Gastroesophageal sphincter (tissue), 4 donors: ENCODE measurements at regions not wholly inside any gene's neighbourhood (a gene's known extent, or its start where the extent isn't known, plus 50 kb on each side); places are given as distances from the start of the nearest gene placed in this dataset.
A peak's percentile ranks its signal among the peaks of the same experiment; 100 is the strongest.

ENCODE experiments used
- ATAC-seq: fragments of 150-250 bp; one replicate; pipeline ENCODE4 v1.9.1; 2016; ENCODE audit warnings: mild to moderate bottlenecking, moderate library complexity
- H3K27ac ChIP-seq, 4 donors: fragments of 200-600 bp; sonication (generic) in 3 of 4; 1 replicate in 3 of 4; 2 replicates in 1 of 4; pipeline ENCODE4 v1.5.1; 2016 to 2019
- H3K27me3 ChIP-seq: fragments of 200-600 bp; sonication (generic); one replicate; pipeline ENCODE4 v1.5.1; 2019
- H3K36me3 ChIP-seq, 2 donors: fragments of 200-600 bp; sonication (generic); one replicate each; pipeline ENCODE4 v1.5.1; 2019; ENCODE audit warnings: control low read depth in 1 of 2
- H3K4me1 ChIP-seq, 3 donors: fragments of 200-600 bp; sonication (generic); 1 replicate in 2 of 3; 2 replicates in 1 of 3; pipeline ENCODE4 v1.5.1; 2016 to 2019; ENCODE audit warnings: control low read depth in 2 of 3
- H3K4me3 ChIP-seq, 2 donors: fragments of 200-600 bp; sonication (generic); one replicate each; pipeline ENCODE4 v1.5.1; 2019; ENCODE audit warnings: mild to moderate bottlenecking in 1 of 2, moderate library complexity in 1 of 2
- H3K9me3 ChIP-seq, 3 donors: fragments of 200-600 bp; sonication (generic); one replicate each; pipeline ENCODE4 v1.5.1; 2017 to 2019; ENCODE audit warnings: control low read depth in 2 of 3
- EP300 ChIP-seq: sonication (generic); formaldehyde crosslinking; IDR thresholded peaks from one replicate; pipeline ENCODE4 v1.6.1; 2017; ENCODE audit warnings: antibody characterized with exemption, mild to moderate bottlenecking
- POLR2A ChIP-seq, 2 donors: fragments of 450-650 bp; IDR thresholded peaks; one replicate each; pipeline ENCODE4 v1.6.1; 2017; ENCODE audit warnings: antibody characterized with exemption in 2 of 2, mild to moderate bottlenecking in 2 of 2, moderate library complexity in 1 of 2
- POLR2AphosphoS5 ChIP-seq: sonication (generic); formaldehyde crosslinking; IDR thresholded peaks from one replicate; pipeline ENCODE4 v1.6.1; 2017; ENCODE audit warnings: antibody characterized with exemption
- WGBS, 2 donors: methylation state at CpG; one replicate each; pipeline ENCODE4 v1.1.5; 2018; ENCODE audit warnings: low coverage in 1 of 2; 5-methylcytosine and 5-hydroxymethylcytosine counted together
- TF ChIP-seq, protein P1 (sequence below), 4 experiments: fragments of 200-600 bp in 2 of 4; fragments of 450-650 bp in 2 of 4; sonication (generic) in 1 of 4; IDR thresholded peaks; one replicate each; pipeline ENCODE4 v1.5.1; 2017 to 2019; ENCODE audit warnings: antibody characterized with exemption in 4 of 4, mild to moderate bottlenecking in 2 of 4, moderate library complexity in 2 of 4

DNA sequence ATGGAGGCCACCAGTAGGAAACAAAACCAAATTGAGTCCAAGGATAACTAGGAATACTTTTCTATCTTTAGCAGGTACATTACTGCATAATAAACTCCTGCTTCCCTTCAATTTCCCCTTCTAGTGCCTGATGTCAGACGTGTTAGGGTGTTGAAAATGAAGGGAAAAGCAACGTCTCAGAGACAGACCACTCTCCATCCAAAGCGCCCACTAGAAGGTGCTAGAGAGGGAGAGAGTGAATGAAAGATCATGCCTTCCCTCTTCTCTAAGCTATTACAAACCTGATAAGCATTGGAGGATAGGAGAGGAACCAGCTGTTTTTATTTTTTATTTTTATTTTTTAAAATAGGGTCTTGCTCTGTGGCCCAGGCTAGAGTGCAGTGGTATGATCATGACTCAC lies 64.1 kb downstream of the ZNF641 start:
- peaks cover 7% of the 10 kb centered on the region for H3K27me3 ChIP-seq

GRCh38 chr12:48285751-48286650 lies 64.7 kb downstream of the ZNF641 start:
- ATAC-seq = no peak
- TF ChIP-seq POLR2A (IDR thresholded peaks at IDR 0.05) (no peak), EP300 (no peak), POLR2AphosphoS5 (no peak)
- TF ChIP-seq, protein P1, sequence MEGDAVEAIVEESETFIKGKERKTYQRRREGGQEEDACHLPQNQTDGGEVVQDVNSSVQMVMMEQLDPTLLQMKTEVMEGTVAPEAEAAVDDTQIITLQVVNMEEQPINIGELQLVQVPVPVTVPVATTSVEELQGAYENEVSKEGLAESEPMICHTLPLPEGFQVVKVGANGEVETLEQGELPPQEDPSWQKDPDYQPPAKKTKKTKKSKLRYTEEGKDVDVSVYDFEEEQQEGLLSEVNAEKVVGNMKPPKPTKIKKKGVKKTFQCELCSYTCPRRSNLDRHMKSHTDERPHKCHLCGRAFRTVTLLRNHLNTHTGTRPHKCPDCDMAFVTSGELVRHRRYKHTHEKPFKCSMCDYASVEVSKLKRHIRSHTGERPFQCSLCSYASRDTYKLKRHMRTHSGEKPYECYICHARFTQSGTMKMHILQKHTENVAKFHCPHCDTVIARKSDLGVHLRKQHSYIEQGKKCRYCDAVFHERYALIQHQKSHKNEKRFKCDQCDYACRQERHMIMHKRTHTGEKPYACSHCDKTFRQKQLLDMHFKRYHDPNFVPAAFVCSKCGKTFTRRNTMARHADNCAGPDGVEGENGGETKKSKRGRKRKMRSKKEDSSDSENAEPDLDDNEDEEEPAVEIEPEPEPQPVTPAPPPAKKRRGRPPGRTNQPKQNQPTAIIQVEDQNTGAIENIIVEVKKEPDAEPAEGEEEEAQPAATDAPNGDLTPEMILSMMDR (IDR thresholded peaks at IDR 0.05) = no peak

More for the DNA sequence above, 64.1 kb downstream of the ZNF641 start:
- 13 to 19% methylated on average over 3 of the region's 3 CpGs for WGBS, 2 donors
- H3K27ac ChIP-seq = no peak overlapping the region
- H3K4me1 ChIP-seq = no peaks in the 10 kb centered on the region
- no peak for TF ChIP-seq EP300
- TF ChIP-seq, protein P1 (IDR thresholded peaks at IDR 0.05) = peak in 1 of 4 experiments; percentile 37
- no peaks in the 10 kb centered on the region for H3K36me3 ChIP-seq
- no peak for ATAC-seq
- no peaks in the 10 kb centered on the region for H3K9me3 ChIP-seq
- H3K4me3 ChIP-seq = no peak overlapping the region

GRCh38 chr12:48281811-48282210 lies 68.9 kb downstream of the ZNF641 start:
- H3K4me3 ChIP-seq = no peak overlapping the region
- no peak overlapping the region for H3K27ac ChIP-seq
- TF ChIP-seq EP300 (no peak), POLR2A (IDR thresholded peaks at IDR 0.05) (no peak), POLR2AphosphoS5 (no peak)
- TF ChIP-seq, protein P1 (IDR thresholded peaks at IDR 0.05) = no peak
- H3K27me3 ChIP-seq = no peaks in the 10 kb centered on the region
- H3K4me1 ChIP-seq = no peaks in the 10 kb centered on the region
- WGBS, 2 donors = 0% methylated on average over 1 of the region's 1 CpG
- ATAC-seq = no peak
- no peaks in the 10 kb centered on the region for H3K36me3 ChIP-seq
- peaks cover 0 to 2% (median 0%) of the 10 kb centered on the region in 3 donors for H3K9me3 ChIP-seq

More at GRCh38 chr12:48285751-48286650, 64.7 kb downstream of the ZNF641 start:
- Histone ChIP-seq H3K36me3 (no peaks in the 10 kb centered on the region), H3K9me3 (no peaks in the 10 kb centered on the region), H3K4me1 (no peaks in the 10 kb centered on the region), H3K4me3 (no peak overlapping the region), H3K27me3 (peaks cover 7% of the 10 kb centered on the region), H3K27ac (no peak overlapping the region)
- 18 to 81% methylated on average over 1 to 2 of the region's 2 CpGs for WGBS, 2 donors

GRCh38 chr12:48280572-48280971 lies 70.1 kb downstream of the ZNF641 start:
- Histone ChIP-seq H3K27ac (no peak overlapping the region), H3K27me3 (no peaks in the 10 kb centered on the region), H3K4me3 (no peak overlapping the region), H3K9me3 (peaks cover 0 to 14% (median 0%) of the 10 kb centered on the region in 3 donors), H3K4me1 (no peaks in the 10 kb centered on the region), H3K36me3 (no peaks in the 10 kb centered on the region)
- no peak for ATAC-seq
- TF ChIP-seq POLR2A (IDR thresholded peaks at IDR 0.05) (no peak), POLR2AphosphoS5 (no peak), EP300 (no peak)
- TF ChIP-seq, protein P1 (IDR thresholded peaks at IDR 0.05) = no peak
- WGBS, 2 donors = 33 to 51% methylated on average over 4 to 5 of the region's 5 CpGs

DNA sequence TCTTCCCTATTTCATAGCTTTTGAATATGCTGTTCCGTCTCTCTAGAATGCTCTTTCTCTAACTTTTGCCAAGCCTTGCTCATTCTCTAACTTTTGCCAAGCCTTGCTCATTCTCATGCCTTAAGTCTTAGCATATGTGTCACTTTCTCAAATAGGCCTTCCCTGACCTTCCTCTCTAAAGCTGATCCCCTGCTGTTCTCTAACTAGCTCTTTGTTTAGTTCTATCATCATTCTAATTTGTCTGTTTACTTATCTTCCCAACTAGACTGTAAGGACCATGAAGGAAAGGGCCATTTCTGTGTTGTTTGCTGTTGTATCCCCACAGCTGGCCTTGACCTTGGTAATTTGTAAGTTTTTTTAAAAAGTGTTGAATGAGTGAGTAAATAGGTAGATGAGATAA lies 71.1 kb downstream of the ZNF641 start:
- Histone ChIP-seq H3K4me3 (no peak overlapping the region), H3K4me1 (no peaks in the 10 kb centered on the region), H3K27me3 (no peaks in the 10 kb centered on the region), H3K27ac (no peak overlapping the region), H3K9me3 (peaks cover 0 to 24% (median 0%) of the 10 kb centered on the region in 3 donors), H3K36me3 (no peaks in the 10 kb centered on the region)
- TF ChIP-seq POLR2A (IDR thresholded peaks at IDR 0.05) = no peak
- TF ChIP-seq POLR2AphosphoS5 = no peak
- no peak for TF ChIP-seq EP300
- TF ChIP-seq, protein P1 (IDR thresholded peaks at IDR 0.05) = no peak
- ATAC-seq = no peak
- 50 to 59% methylated on average over 1 of the region's 1 CpG for WGBS, 2 donors
